Brain microvascular endothelial cell (primary cell): ENCODE measurements at regions not wholly inside any gene's neighbourhood (a gene's known extent, or its start where the extent isn't known, plus 50 kb on each side); places are given as distances from the start of the nearest gene placed in this dataset.
A peak's percentile ranks its signal among the peaks of the same experiment; 100 is the strongest.

Experiments
- DNase-seq: peaks from one replicate; pipeline ENCODE4 v3.0.0-alpha.2; 2020
- H3K27ac ChIP-seq: fragments of 250-450 bp; sonication (Bioruptor Pico); 2 replicates; pipeline ENCODE4 v1.5.1; 2020; ENCODE audit warnings: mild to moderate bottlenecking, moderate library complexity
- H3K27me3 ChIP-seq: fragments of 250-450 bp; sonication (Bioruptor Pico); replicated peaks from 2 replicates; pipeline ENCODE4 v1.5.1; 2020; ENCODE audit warnings: mild to moderate bottlenecking
- H3K36me3 ChIP-seq: fragments of 250-450 bp; sonication (Bioruptor Pico); replicated peaks from 2 replicates; pipeline ENCODE4 v1.5.1; 2020; ENCODE audit warnings: mild to moderate bottlenecking
- H3K4me3 ChIP-seq: 2 replicates; pipeline ENCODE4 v1.5.1; 2011; ENCODE audit warnings: low read depth, mild to moderate bottlenecking, control low read depth, low read length, moderate library complexity
- CTCF ChIP-seq: IDR thresholded peaks from 2 replicates; pipeline ENCODE4 v1.5.1; 2011; ENCODE audit warnings: low read depth, mild to moderate bottlenecking, moderate library complexity, low read length, control low read depth, inconsistent platforms; ENCODE audit errors: missing control alignments
- in situ Hi-C: cut with HindIII; loops from 2 replicates; pipeline ENCODE4 v1.10.0; 2017; ENCODE audit warnings: low sequenced_read_pairs, low pct_ligation_motif_present

DNA sequence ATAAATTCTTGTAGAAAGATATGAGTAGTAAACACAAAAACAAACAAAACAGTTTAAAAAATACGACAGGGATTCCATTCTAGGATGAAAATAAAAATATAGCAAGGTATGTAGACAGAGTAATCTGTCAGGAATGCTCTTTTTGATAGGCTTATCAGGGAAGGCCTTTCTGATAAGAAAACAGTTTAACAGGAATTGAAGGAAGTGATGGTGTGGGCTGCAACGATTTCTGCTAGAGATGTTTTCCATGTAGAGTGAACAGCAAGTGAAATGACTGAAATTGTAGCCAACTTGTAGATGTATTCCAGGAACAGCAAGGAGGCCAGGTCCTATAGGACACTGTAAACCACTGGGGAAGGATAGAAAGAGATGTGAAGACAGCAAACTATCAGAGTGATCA lies 689.7 kb upstream of the GJE1 start:
- no peak for DNase-seq
- H3K27ac ChIP-seq = no peak overlapping the region
- no peak overlapping the region for H3K4me3 ChIP-seq
- TF ChIP-seq CTCF = no peak
- no peaks in the 10 kb centered on the region for H3K36me3 ChIP-seq
- in situ Hi-C loops = no loop called here
- no peaks in the 10 kb centered on the region for H3K27me3 ChIP-seq

DNA sequence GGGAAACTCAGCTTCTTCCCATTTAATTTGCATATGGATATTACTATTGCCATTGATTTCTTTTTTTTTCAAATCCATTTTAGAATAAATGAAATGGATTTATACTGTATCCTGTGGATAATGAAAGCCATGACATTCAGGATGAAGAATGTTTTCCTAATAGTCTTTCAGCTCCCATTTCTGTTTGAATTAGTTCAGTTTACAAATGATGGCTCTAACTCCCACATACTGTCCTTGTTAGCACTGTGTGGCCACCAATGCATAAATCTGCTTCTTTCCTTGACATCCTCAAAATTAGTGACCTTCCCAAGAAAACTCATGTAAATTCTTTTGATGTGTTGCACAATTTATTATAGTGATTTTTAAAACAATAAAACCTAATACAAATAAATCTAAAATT lies 693.2 kb upstream of the GJE1 start:
- in situ Hi-C loops = no loop called here
- H3K36me3 ChIP-seq = no peaks in the 10 kb centered on the region
- TF ChIP-seq CTCF = no peak

GRCh38 chr6:141437685-141438084 lies 695.0 kb upstream of the GJE1 start:
- Histone ChIP-seq H3K36me3 (no peaks in the 10 kb centered on the region), H3K27me3 (no peaks in the 10 kb centered on the region), H3K4me3 (no peak overlapping the region), H3K27ac (no peak overlapping the region)
- no peak for DNase-seq
- TF ChIP-seq CTCF = no peak
- in situ Hi-C loops = no loop called here

More for the DNA sequence above, 693.2 kb upstream of the GJE1 start:
- no peak overlapping the region for H3K4me3 ChIP-seq
- no peaks in the 10 kb centered on the region for H3K27me3 ChIP-seq
- DNase-seq = no peak
- no peak overlapping the region for H3K27ac ChIP-seq

- H3K4me3 ChIP-seq = no peak overlapping the region
- no peak for TF ChIP-seq CTCF
- H3K27me3 ChIP-seq = no peaks in the 10 kb centered on the region
- no peak overlapping the region for H3K27ac ChIP-seq
- H3K36me3 ChIP-seq = no peaks in the 10 kb centered on the region
- in situ Hi-C loops = no loop called here
- DNase-seq = no peak
These were observed 695.7 kb upstream of the GJE1 start for GRCh38 chr6:141437011-141437410.

- no peak overlapping the region for H3K27ac ChIP-seq
- TF ChIP-seq CTCF = peak; percentile 21
These were observed 706.2 kb upstream of the GJE1 start for GRCh38 chr6:141426400-141426980.

GRCh38 chr6:141421378-141421777 lies 711.3 kb upstream of the GJE1 start:
- Histone ChIP-seq H3K27ac (no peak overlapping the region), H3K27me3 (no peaks in the 10 kb centered on the region), H3K4me3 (no peak overlapping the region), H3K36me3 (no peaks in the 10 kb centered on the region)
- in situ Hi-C loops = no loop called here
- TF ChIP-seq CTCF = no peak
- peak; percentile 73 for DNase-seq

More at GRCh38 chr6:141426400-141426980, 706.2 kb upstream of the GJE1 start:
- DNase-seq = no peak
- Histone ChIP-seq H3K36me3 (no peaks in the 10 kb centered on the region), H3K27me3 (no peaks in the 10 kb centered on the region), H3K4me3 (no peak overlapping the region)
- in situ Hi-C loops = no loop called here
